WI38 (cell line): ENCODE measurements at regions not wholly inside any gene's neighbourhood (a gene's known extent, or its start where the extent isn't known, plus 50 kb on each side); places are given as distances from the start of the nearest gene placed in this dataset.

Experiments used
- H3K4me3 ChIP-seq: 2 replicates; pipeline ENCODE4 v1.5.1; 2011; ENCODE audit warnings: low read depth, mild to moderate bottlenecking, control low read depth, low read length
- TF ChIP-seq, protein P1 (sequence below): IDR thresholded peaks from 2 replicates; pipeline ENCODE4 v1.5.1; 2012; ENCODE audit warnings: low read depth, mild to moderate bottlenecking, control low read depth, low read length

DNA sequence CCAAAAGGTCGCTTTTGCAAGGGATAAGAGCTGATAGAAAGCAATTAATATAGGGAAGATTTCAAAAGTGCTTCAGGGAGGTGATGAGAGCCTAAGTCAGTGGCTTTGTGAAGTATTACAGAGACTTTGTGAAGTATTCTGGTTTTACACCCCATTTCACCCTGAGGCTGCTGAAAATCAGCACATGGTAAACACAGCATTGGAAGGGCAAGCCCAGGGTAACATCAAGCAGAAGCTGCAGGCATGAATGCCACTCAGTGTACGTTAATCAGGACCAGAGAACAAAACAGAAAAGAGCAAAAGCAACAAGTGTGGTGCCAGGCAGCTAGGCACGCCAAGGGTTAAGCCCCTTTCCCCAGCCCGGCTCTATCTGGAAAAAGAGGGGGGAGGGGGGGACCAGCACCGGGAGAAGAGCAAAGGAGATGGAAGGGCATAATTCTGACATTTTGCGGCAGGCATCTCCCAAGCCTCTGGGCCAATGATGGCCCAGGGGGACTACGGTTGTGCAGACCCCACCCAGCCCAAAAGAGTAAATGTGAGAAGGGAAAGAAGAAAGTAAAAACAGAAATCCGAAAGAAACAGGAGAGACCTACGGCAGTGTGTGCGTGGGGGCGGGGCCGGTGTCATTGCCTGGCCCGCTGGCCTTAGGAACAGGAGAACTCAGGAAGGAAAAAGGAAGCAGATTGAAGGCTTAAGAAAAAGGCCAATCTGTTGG, 58.9 kb downstream of the DHRS2 start:
- peak overlapping the region; percentile 29 for H3K4me3 ChIP-seq
- TF ChIP-seq, protein P1, sequence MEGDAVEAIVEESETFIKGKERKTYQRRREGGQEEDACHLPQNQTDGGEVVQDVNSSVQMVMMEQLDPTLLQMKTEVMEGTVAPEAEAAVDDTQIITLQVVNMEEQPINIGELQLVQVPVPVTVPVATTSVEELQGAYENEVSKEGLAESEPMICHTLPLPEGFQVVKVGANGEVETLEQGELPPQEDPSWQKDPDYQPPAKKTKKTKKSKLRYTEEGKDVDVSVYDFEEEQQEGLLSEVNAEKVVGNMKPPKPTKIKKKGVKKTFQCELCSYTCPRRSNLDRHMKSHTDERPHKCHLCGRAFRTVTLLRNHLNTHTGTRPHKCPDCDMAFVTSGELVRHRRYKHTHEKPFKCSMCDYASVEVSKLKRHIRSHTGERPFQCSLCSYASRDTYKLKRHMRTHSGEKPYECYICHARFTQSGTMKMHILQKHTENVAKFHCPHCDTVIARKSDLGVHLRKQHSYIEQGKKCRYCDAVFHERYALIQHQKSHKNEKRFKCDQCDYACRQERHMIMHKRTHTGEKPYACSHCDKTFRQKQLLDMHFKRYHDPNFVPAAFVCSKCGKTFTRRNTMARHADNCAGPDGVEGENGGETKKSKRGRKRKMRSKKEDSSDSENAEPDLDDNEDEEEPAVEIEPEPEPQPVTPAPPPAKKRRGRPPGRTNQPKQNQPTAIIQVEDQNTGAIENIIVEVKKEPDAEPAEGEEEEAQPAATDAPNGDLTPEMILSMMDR = no peak

DNA sequence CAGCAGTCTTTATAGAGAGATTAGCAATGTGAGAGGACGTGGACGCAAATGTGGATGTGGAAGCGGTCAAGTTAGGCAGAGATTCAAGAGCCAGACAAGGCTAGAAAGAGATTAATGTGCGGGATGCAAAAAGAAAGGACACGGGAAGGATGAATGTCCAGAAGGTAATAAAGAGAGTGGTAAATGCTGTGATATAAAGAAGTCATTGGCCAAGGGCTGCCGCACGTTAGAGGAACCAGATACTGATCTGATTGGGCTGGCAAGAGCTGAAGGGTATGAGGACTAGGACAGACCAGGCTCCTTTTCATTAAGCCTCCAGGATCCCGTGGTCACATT, 59.5 kb downstream of the DHRS2 start:
- peak overlapping the region; percentile 29 for H3K4me3 ChIP-seq
- TF ChIP-seq, protein P1 = no peak

DNA sequence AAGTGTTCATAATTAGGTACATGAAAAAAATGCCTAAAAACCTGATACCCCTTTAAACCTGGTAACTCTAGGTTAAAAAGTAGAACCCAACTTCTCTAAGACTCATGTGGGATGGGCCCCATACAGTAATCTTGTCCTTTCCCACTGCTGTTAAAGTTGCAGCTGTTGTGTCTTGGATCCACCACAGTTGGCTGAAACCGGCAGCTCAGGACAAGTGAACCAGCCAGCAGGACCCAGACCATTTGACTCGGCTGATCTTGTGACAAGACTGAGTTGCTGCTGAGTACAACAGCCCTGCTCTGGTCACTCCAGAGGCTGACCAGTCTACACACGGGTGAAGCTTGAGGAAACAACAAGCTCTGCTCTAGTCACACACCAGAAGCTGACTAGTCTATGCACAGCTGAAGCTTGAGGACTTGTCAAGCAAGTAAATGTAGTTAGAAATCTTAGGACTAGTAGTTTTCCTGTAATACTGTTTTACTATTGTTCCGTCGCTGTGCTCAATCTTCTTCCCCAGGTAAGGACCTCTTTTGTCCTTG, 60.6 kb downstream of the DHRS2 start:
- TF ChIP-seq, protein P1 = no peak
- no peak overlapping the region for H3K4me3 ChIP-seq

DNA sequence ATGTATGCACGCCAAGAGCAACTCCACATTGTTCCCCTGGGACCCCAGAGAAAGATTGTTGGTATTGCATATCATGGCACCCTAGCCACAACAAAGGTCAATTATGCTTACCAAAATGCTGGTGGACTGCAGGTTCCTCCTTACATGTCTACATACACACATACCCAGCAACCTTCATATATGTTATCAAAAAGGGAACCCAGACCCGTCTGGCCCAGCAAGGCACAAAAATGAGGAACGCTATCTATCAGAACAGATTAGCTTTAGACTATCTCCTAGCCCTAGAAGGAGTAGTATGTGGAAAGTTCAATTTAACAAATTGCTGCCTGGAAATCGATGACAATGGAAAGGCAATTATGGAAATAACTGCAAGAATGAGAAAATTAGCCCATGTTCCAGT, 61.5 kb downstream of the DHRS2 start:
- H3K4me3 ChIP-seq = no peak overlapping the region
- TF ChIP-seq, protein P1 = no peak

DNA sequence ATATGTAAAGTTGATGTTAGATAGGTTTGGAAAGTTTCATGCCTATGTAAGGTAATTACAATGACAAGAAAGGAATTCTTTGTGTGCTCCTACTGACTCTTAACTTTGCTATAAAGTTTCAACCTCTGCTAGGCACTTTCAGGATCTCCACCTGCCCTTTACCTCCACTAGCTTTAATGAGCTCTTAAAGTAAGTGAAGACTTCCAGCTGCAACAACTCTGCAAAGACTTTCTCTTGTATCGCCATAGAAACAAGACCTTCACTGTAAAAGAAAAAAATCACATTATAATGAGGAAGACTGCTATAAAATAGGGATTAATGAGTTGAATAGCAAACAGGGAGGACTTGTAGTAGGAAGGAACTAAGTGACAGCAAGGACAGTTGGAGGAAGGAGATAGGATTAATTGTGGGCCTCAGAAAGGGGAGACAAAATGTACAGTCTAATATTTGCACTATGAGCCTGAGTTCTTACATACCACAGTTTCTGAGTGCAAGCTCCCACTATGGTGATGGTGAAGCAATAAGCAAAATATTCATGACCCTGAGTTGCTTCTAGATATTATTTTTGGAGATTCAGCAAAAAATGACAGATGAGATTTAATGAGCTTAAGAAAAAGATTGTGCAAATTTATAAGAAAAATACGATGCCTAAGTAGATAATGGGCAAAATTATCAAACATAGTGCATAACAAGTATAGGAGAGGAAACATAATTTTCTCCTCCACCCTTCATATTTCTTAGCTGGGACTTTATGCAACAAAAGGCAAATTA, 66.7 kb downstream of the DHRS2 start:
- TF ChIP-seq, protein P1 = no peak
- no peak overlapping the region for H3K4me3 ChIP-seq

DNA sequence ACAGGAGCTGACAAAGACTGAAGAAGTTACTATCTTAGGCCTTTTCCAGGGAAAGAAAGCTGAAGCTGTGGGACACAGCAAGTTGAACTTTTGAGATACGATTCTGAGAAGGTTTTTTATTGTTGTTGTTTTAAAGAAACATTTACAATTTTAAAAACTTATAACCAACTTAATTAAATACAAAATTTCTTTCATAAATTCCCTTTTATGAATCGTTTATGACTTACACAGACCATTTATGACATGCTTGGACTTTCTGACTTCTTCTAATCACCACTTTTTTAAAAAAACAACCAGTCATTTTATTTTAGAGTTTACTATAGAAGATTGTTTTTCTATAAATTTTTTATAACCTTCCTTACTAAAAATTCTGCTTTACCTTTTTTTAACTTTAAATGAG, 68.7 kb downstream of the DHRS2 start:
- TF ChIP-seq, protein P1 = no peak
- no peak overlapping the region for H3K4me3 ChIP-seq

DNA sequence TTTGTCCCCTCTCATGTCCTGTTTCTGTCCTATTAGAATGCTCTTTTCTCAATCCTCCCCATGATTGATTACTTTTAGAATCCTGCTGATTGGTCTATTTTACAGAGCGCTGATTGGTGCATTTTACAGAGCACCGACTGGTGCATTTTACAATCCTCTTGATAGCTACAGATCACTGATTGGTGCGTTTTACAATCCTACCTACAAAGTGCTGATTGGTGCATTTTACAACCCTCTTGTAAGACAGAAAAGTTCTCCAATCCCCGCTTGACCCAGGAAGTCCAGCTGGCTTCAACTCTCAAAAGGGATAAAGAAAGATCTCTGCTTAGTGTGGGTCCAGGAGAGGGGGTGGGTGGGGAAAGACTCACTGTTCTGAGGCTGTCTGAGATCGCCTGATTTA, 71.3 kb downstream of the DHRS2 start:
- TF ChIP-seq, protein P1 = no peak
- H3K4me3 ChIP-seq = no peak overlapping the region
